HL-60 (cell line): ENCODE measurements at regions not wholly inside any gene's neighbourhood (a gene's known extent, or its start where the extent isn't known, plus 50 kb on each side); places are given as distances from the start of the nearest gene placed in this dataset.

Experiments
- POLR2AphosphoS5 ChIP-seq: IDR thresholded peaks from 2 replicates; pipeline ENCODE4 v1.6.1; 2012; ENCODE audit warnings: low read depth
- TF ChIP-seq, protein P1 (sequence below): IDR thresholded peaks from one replicate; pipeline ENCODE4 v1.5.1; 2011; ENCODE audit warnings: low read length, control low read depth, inconsistent platforms; ENCODE audit not compliant: insufficient read depth

DNA sequence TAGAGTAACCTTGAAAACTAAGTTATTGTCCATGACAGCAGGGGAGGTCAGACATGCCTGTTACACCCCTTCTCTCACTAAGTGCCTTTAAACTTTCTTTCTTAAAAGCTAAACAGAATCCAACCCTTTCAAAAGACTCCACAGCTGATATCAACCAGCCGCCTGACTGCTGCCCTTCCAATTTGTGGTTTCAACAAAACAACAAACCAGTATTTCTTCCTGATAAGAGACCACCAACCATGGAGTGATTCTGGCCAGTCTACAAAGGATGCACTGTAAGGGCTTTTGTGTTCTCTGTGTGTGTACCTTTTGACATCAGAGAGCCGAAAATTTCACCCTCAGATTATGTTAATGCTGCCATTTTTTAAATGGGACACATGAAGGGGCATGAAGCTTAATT lies 1204.2 kb downstream of the ROBO2 start:
- no peak for TF ChIP-seq POLR2AphosphoS5
- TF ChIP-seq, protein P1, sequence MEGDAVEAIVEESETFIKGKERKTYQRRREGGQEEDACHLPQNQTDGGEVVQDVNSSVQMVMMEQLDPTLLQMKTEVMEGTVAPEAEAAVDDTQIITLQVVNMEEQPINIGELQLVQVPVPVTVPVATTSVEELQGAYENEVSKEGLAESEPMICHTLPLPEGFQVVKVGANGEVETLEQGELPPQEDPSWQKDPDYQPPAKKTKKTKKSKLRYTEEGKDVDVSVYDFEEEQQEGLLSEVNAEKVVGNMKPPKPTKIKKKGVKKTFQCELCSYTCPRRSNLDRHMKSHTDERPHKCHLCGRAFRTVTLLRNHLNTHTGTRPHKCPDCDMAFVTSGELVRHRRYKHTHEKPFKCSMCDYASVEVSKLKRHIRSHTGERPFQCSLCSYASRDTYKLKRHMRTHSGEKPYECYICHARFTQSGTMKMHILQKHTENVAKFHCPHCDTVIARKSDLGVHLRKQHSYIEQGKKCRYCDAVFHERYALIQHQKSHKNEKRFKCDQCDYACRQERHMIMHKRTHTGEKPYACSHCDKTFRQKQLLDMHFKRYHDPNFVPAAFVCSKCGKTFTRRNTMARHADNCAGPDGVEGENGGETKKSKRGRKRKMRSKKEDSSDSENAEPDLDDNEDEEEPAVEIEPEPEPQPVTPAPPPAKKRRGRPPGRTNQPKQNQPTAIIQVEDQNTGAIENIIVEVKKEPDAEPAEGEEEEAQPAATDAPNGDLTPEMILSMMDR, result no peak
